GM21717 (cell line): ENCODE measurements at regions not wholly inside any gene's neighbourhood (a gene's known extent, or its start where the extent isn't known, plus 50 kb on each side); places are given as distances from the start of the nearest gene placed in this dataset.

Experiments
- ATAC-seq: cut with Tn5 transposase; IDR thresholded peaks from one replicate; pipeline ENCODE4 v1.9.1; 2021; ENCODE audit warnings: mild to moderate bottlenecking, moderate library complexity; ENCODE audit not compliant: unreplicated experiment

DNA sequence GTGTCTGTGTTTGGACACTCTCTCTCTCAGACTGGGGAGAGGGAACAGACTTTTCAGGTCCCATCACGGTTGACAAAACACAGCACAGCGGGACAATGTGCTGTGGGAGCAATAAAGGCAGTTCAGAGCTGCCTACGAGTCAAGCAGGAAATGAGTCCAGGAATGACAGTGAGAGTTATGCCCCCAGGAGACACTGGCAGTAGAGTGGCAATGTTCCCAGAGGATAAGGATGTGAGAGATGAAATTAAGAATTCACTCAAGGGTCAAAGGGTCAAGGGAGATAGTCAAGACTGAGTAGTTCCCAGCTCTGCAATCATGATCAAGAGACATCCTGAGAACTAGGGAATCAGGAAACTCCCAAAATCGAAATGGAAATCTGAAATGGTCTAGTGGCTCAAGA lies 156.1 kb downstream of the LURAP1L start:
- ATAC-seq = no peak

DNA sequence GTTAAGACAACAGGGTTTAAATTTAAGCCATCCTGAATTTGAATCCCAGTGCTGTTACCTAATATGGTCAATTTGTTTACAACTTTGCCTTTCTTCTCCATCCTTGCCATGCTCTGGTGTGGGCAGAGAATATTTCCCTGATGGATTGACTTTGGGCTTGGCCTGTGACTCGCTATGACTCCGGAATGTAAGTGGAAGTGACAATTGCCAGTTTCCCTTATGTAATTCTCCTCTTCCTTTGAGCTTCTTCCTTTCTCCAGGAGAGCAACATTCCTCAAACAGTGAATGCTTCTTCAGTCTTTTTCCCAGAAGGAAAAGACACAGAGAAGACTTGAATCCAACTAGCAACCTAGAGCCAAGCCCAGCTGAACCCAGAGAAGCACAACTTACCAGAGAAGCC lies 159.1 kb downstream of the LURAP1L start:
- ATAC-seq = no peak

DNA sequence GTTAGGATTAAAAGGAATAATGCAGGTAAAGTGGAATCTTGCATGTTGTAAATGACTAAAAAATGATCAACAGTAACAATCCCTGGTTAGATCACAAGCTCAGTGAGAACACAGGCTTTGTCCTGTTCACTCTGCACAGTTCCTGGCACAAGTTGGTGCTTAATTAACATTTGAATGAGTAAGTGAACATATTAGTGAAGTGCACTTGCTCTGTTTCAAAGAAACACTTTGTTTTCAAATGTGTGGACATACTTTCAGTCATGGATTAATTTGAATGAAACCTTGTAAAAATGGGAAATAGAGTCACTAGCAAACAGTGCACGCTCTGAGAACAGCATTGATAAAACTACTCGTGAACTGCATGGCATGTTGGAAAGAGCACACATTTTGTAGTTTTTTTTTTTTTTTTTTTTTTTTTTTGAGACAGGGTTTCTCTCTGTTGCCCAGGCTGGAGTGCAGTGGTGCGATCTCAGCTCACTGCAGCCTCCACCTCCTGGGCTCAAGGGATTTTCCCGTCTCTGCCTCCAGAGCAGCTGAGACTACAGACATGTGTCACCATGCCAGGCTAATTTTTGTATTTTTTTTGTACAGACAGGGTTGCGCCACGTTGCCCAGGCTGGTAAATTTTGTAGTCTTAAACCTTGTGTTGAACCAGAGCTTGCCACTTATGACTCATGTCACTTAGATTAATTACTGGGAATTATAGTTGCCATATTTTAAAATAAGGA lies 159.9 kb downstream of the LURAP1L start:
- no peak for ATAC-seq

DNA sequence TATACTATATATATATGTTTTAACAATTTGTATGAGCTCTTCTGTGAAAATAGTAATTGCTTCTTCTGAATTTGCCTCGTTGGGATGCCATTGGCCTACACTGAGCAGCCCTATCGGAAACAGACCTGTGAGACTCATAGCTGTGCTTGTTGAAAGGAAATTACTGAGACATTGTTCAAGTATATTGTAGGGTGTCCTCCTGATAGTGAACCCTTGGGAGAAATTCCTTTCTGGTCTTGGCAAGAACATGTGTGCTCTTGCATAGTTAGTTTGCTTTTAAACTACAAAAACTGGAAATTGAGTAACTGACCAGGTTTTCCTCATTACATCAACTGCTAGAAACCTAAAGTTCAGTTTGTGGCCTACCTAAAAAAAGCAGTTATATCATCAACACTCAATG lies 160.9 kb downstream of the LURAP1L start:
- no peak for ATAC-seq

DNA sequence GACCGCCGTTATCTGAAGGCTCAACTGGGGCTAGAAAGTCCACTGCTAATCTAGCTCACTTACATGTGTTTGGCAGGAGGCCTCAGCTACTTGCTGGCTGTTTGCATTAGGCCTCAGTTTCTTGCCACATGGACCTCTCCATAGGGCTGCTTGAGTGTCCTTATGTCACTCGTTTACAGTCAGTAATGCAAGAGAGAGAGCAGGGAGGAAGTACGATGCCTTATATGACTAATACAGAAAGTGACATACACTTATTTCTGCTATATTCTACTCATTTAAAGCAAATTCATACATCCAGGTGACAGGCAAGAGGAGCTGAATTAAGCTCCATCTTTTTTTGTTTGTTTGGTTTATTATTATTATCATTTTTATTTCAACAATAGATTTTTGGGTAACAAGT lies 179.6 kb downstream of the LURAP1L start:
- ATAC-seq = no peak

DNA sequence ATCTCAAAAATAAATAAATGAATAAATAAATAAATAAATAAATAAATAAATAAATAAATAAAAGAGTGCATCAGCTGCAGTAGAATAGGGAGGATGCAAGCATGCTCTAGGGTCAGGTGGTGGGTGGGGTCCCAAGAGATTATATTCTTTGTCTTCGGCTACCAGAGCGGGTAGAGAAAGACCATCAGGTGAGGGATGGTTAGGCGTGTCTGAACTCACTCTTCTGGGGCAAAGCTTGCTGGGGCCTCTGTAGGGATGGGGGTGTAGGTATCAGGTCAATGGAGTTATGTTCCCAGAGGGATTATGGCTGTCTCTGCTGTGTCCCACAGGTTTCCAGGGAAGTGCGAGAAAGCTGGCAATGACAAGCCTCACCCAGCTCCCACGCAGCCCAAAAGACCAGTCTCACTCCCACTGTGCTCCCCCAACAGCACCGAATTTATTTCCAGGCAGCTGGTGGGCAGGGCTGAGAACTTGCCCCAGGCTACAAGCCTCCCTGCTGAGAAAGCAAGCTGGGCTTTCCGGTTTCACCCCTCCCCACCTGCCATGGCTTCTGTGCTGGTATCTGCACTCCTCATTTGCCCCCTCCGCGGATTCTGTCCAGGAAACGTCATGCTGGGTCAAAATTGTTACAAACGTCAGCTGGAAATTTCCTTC lies 180.8 kb downstream of the LURAP1L start:
- no peak for ATAC-seq

DNA sequence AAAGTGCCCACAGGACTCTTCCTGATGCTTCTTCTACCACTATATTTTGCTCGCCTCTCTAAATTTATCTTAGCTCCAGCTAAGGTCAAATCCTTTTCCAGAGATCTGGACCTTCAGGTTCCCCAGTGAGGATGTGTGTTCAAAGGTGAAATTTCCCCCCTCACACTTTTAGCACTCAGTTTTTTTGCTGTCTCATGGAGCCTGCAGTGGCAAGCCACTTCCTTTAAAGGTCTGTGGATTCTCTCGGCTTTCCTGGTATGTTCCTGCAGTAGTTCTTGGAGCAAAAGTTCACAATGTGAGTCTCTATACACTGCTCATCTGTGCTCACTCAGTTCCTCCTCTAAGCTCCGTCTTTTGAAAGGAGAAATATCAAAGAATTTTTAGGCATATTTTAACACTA lies 181.4 kb downstream of the LURAP1L start:
- no peak for ATAC-seq

DNA sequence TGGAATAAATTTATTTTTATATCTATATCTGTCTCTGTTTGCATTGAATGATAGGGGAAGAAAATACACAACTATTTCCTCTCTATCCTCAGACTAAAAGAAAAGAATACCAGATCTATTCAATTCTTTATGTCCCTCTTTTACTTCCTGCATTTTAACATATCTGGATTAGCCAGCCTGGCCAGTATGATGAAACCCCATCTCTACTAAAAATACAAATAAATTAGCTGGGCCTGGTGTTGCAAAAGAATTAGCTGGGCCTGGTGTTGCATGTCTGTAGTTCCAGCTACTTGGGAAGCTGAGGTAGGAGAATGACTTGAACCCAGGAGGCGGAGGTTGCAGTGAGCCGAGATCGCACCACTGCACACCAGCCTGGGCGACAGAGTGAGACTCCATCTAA lies 182.0 kb downstream of the LURAP1L start:
- ATAC-seq = no peak

DNA sequence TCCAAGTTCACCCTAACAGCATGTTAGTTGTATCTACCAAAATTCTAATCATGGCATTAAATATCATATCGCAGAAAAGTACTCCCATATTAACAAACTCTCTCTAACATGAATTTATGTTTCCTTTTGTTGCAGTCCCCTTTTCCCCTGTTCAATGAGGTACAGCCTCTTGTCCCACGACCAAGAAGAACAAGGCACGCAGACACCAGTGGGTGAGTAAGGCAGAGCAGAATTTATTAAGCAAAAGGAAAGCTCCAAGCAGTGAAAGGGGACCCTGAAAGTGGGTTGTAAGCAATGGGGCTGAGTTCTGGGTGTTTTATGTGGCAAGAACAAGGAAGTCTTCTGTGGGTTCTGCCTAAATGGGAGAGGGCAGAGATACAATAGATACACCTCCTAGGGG lies 183.5 kb downstream of the LURAP1L start:
- ATAC-seq = no peak

DNA sequence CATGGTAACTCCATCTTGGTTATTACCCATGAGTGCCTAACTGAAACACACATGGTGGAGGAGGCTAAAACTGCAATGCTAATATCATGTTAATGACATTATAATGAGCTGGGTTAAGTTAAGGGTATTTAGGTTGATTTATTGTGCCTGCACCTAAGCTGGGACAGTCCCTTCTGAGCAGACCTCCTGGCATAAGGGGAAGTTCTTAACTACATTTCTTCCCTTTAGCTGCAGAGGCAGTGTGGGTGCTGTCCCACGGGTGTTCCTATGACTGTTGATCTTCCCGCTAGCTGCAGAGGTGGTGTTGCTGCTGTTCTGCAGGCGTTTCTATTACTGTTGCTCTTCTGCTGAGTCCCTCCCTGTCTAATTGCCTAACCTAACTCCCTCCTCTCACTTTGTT lies 183.9 kb downstream of the LURAP1L start:
- no peak for ATAC-seq

DNA sequence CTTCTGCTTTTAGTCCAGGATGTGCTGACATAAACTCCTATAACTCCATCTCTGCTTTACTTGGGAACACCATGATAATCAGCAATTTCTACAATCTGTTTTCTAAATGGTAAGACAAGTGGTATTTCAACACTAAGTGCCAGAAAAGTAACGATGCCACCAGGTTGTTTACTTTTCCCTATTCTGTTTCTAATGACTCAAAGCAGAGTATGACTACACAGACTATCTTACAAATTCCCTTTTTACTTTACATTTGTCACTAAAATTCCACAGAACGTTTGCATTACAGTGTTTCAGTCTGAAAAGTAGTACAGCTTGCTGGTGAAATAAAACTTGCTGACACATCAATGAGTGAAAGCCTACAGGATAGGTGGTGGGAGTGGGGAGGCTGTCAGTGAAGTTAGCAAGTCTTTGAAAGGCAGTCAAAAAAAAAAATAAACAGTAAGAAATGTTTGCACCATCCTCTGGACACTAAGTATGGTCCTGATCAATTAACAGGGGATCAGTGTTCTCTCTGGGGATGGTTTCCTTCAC lies 186.5 kb downstream of the LURAP1L start:
- ATAC-seq = no peak

DNA sequence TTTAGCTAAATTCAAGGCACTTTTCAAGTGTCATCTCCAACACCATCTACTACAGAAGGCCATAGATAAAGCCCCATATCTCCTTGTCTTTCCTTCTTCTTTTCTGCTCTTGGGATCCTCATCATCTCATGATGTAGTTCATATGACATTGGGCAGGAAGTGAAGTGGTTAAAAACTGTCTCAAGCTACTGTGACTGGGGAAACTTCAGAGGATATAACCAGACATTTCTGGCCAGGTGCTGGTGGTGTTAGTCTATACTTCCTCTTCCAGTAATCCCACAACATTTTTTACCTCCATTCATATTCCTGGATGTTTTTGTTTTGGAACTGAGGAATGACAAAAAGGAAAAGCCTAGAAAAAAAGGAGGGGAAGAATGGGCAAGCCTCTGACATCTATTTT lies 188.7 kb downstream of the LURAP1L start:
- ATAC-seq = no peak

DNA sequence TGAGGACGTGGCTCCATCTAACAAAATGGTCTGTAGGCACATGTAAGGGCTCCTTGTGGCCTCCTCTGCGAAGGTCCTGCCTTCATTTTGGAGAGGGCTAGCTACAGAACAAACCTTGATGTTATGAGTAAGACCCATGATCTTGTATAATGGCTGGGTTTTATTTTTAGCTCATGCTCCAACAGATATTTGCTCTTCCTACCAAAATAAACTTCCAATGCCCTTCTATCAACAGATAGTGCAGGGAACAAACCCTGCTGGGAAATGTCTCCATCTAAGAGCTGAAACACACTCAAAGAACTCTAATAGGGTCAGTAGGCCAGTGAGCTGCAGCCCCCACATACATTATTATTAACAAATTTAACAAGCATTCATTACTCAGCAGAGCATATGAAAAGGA lies 189.5 kb downstream of the LURAP1L start:
- no peak for ATAC-seq

DNA sequence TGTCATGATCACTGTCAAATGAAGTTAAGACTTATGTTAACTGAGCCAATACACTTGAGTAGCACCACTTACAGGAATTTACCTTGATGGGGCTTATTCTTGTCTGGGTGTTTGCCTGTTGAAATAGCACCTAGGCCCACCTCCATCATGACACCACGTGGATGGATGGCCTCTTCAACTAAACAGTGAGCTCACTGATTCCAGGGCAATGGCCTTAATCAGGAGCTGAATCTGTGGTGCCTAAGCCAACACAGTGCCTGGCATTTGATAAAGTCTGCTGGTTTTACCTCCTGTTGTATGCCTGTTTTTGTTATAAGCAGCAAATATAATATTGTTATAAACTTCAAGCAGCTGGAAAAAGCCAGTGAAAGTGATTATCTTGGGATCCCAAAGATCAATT lies 190.5 kb downstream of the LURAP1L start:
- no peak for ATAC-seq

DNA sequence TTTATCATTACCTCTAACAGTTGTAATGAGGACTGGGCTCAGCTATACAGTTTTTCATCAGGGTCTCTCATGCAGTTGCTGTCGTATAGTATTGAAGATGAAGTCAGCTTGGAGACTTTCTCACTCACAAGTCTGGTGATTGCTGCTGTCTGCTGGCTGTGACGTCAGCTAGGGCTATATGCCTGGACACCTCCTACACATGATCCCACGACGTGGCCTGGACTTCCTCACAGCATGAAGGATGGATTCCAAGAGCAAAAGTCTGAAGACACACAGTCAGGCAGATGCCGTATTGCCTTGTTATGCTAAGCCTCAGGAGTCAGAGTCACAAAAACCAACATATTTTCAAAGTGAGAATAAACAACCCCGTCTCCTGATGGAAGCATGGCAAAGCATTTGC lies 193.3 kb downstream of the LURAP1L start:
- ATAC-seq = no peak

DNA sequence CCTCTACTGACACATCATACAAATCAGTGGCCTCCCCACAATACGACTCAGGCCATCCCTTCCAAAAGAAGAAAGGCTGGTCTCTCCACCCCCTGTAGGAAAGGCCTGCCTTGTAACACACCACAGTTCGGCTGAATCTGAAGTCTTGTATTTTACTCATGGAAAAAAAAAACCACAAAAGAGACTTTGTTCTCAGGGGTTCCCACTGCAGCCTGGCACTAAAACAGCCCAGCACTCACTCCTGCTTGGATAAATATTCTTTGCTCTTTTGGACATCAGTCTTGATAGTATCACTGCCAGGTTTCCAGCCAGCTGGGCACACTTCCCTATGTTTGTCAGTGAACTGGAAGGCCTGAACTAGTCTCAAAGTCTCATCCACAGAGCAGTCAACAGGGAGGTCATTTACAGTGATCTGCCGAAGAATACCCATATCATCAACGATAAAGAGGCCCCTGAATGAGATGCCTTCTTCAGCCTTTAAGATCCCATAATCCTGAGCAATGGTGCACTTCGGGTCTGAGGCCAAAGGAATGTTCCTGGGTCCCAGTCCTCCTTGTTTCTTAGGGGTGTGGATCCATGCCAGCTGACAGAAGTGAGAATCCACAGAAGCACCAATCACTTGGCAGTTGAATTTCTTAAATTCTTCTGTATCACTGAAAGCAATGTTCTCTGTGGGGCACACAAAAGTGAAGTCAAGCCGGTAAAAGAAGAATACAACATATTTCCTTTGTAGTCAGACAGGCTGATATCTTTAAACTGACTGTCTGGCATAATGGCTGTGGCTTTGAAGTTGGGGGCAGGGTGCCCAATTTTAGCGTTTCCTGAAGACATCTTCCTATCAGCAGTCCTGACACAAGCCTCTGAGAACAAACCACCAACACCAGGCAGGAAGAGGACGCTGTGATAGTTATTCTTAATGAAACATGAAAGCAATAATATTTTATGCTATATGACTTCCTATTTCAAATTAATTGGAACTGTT lies 198.1 kb downstream of the LURAP1L start:
- no peak for ATAC-seq

DNA sequence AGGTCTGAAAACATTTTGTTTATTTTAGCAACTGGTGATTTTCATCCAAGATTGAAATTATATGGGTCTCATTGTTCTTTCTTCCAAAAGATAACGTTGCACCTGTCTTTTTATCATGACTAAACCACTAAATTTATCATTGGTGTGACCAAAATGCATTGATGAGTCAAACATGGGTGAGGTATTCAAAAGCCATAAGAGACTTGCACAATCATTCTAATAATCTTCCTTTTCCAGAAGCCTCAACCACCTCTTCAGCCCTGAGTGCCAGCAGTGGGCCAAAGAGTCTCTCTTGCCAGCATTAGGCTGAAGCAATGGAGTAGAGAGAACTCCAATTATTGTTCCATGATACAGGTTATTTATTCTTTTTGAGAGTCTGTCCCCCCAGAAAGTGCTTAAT lies 198.9 kb downstream of the LURAP1L start:
- ATAC-seq = no peak

DNA sequence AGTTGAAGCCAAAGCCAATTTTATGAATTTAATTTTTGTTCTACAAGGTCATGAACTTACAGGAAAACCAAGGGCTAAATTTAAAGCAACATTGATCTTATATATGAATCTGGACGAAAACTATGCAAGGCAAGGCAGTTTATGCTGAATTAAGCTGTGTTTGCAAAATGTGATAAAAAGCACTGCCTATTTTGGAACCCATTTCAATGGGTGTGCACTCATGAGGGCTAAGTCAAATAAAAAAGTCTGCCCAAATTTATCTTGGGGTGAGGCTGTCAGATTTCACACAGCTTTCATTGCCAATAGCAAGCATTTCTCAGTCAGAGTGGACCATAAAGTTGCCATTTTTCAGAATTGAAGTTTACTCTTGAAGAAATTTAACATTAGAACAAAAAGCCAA lies 199.9 kb downstream of the LURAP1L start:
- no peak for ATAC-seq

DNA sequence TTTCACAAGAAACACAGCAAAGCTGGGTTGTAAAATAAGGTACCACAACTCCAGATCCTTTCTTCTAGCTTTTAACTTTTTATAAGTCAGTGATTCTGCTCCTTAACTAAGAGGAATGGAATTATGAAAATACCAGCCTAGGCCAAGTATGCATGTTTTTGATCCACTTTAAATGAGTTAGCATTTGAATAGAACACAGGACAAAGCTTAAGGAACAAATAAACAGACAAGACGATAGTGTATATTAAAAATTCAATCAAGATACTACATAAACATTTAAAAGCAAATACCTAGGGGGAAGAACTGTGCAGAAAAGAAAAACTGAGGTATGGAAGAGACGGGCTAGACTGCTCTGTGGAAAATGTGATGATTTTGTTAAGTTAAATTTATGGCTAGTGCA lies 200.7 kb downstream of the LURAP1L start:
- no peak for ATAC-seq

DNA sequence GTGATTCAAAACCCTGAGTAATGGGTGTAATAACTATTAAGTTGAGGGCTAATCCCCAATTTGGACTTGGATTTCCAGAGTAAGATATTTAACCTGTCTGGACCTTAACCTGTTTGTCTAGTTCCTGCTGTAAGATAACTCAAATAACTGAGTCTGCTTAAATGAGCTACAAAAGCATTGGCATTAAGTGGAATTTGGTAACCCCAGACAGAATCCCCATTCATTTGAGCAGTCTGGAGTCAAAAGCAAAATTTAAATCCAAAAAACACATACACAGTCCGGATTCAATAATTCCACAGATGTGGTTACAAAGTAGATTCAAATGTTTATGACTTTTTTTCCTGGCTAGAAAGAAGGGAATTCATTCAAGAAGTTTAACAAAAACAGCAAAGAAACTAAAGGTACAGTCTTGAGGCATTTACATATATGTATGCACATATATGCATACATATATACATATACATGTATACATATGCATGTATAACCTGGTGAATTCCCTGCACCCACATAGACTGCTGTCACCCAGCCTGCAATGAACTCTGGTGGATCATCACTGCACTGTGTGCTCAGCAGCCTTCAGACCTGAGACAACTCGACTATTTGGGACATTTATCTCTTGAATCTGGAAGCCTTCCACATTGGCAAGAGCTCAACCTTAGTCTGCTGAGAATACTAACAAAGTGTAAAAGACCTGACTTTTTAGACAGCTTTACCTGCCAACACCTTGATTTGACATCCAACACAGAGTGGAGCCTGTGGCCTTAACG lies 205.4 kb downstream of the LURAP1L start:
- ATAC-seq = no peak

DNA sequence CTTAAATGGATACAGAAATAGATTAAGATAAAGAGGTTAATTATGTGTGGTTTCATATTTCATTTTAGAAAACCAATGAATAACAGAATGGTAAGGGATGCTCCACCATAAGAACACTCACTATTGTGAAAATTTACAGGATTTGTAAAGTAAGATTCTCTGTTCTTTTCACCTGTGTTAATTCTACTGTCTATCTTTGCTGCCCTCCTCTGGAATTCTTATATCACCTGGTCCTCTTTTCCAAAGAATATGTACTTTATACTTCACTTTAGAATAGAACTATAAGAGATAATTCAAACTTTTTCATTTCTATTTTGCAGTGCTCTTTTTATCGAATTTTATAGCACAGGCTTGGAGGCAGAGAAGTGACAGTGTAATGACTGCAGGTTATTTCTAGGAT lies 213.4 kb downstream of the LURAP1L start:
- ATAC-seq = no peak
